Urinary bladder (tissue), 3 donors: ENCODE measurements at regions not wholly inside any gene's neighbourhood (a gene's known extent, or its start where the extent isn't known, plus 50 kb on each side); places are given as distances from the start of the nearest gene placed in this dataset.

Experiments used
- DNase-seq: peaks from one replicate; pipeline ENCODE4 v3.0.0-alpha.2; 2015; ENCODE audit errors: extremely low spot score
- H3K27ac ChIP-seq: one replicate; pipeline ENCODE4 v1.5.1; 2013; ENCODE audit warnings: low read depth, mild to moderate bottlenecking, moderate library complexity
- H3K36me3 ChIP-seq: one replicate; pipeline ENCODE4 v1.6.1; 2013; ENCODE audit warnings: mild to moderate bottlenecking, moderate library complexity; ENCODE audit not compliant: insufficient read depth
- H3K4me1 ChIP-seq: one replicate; pipeline ENCODE4 v1.6.1; 2013; ENCODE audit warnings: mild to moderate bottlenecking, moderate library complexity; ENCODE audit not compliant: insufficient read depth
- H3K4me3 ChIP-seq: one replicate; pipeline ENCODE4 v1.5.1; 2013; ENCODE audit warnings: low read depth, low read length
- WGBS: extraction: QIAGEN DNeasy Blood & Tissue Kit; methylation state at CpG from one replicate; pipeline ENCODE4 v1.1.7; 2013; 5-methylcytosine and 5-hydroxymethylcytosine counted together
- donor health status: healthy with polysubstance abuse.
- donor health status: healthy.

DNA sequence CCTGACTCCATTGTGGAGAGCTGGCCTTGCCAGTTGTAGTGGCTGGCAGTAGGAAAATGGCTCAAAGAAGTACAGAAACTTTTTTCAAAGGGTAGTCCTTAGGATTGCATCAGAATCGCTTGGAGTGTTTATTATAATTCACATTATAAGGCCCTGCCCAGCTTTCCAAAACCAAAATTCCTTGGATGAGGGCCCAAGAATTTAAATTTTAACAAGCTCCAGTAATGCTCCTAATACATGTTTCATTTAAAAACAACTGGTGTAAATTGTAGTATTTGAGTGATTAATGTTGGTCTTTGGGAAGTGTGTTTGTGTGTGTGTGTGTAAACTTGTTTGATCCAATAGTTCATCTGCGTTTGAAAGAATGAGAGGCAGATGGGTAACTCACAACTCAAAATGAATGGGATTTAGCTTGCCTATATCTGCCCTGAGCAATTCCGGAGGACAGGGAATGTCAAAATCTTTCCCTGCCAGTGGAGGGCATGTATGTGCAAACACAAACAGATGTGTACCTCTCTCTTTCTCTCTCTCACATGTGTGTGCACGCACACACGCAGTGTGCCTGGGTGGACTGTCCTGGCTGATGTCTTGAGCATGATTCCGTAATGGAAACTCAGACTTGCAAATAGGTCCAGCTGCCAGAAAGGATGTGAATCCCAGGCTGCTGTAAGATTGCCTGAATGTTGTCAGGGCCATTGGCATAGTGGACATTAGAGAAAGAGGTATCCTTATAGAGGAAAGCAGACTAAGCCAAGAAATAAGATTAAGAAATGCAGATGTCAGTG, 293.1 kb downstream of the LMX1A start:
- H3K36me3 ChIP-seq, result no peaks in the 10 kb centered on the region
- no peak overlapping the region for H3K27ac ChIP-seq
- no peak for DNase-seq
- H3K4me3 ChIP-seq, result no peak overlapping the region
- H3K4me1 ChIP-seq, result no peaks in the 10 kb centered on the region
- 36% methylated on average over 6 of the region's 6 CpGs for WGBS

GRCh38 chr1:165062346-165062745, 294.2 kb downstream of the LMX1A start:
- no peaks in the 10 kb centered on the region for H3K4me1 ChIP-seq
- H3K4me3 ChIP-seq, result no peak overlapping the region
- no peak for DNase-seq
- no peaks in the 10 kb centered on the region for H3K36me3 ChIP-seq
- no peak overlapping the region for H3K27ac ChIP-seq
- 71% methylated on average over 4 of the region's 4 CpGs for WGBS

GRCh38 chr1:165060285-165060793, 296.2 kb downstream of the LMX1A start:
- no peak overlapping the region for H3K4me3 ChIP-seq
- no peaks in the 10 kb centered on the region for H3K4me1 ChIP-seq
- no peak for DNase-seq
- no peaks in the 10 kb centered on the region for H3K36me3 ChIP-seq
- 90% methylated on average over 6 of the region's 6 CpGs for WGBS
- H3K27ac ChIP-seq, result no peak overlapping the region

DNA sequence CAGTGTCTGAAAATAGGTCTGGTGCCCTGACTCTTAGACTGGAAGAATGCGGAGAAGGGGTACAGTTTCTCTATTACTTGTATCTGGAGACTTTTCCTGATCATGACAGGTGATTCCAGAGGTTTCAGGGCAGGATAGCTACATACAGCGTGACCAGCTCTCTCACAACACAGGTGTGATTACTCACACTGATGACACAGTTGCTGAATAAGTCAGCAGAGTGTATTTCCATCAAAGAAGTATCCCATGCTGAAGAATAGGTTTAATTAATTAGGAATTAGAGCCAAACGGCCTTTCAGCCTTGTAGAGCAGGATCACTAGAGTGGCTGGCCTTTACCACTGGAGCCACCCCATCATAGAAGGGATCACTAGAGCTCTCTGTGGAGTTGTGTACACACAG, 298.6 kb downstream of the LMX1A start:
- DNase-seq, result no peak
- 80% methylated on average over 3 of the region's 3 CpGs for WGBS
- Histone ChIP-seq H3K4me1 (no peaks in the 10 kb centered on the region), H3K4me3 (no peak overlapping the region), H3K27ac (no peak overlapping the region), H3K36me3 (no peaks in the 10 kb centered on the region)

DNA sequence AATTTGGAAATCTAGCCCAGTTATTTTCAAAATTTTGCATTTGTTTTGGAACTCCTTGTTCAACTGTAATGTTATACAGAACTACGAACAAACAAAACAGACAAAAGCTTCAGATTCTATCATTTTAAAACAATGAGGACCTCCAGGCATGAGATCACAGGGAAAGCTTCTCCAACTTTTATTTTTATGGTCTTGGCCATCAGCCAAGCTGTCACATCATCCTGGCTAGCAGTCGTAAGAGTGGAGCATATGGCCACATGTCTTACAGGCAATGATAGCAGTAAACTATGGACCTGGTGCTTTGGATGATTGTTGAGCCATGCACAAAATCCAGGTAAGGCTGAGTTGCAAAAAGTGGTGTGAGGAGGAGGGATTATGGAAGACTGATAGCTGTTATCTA, 299.6 kb downstream of the LMX1A start:
- WGBS, result 22% methylated on average over 2 of the region's 2 CpGs
- H3K4me1 ChIP-seq, result no peaks in the 10 kb centered on the region
- H3K4me3 ChIP-seq, result no peak overlapping the region
- H3K36me3 ChIP-seq, result no peaks in the 10 kb centered on the region
- DNase-seq, result no peak
- H3K27ac ChIP-seq, result no peak overlapping the region

DNA sequence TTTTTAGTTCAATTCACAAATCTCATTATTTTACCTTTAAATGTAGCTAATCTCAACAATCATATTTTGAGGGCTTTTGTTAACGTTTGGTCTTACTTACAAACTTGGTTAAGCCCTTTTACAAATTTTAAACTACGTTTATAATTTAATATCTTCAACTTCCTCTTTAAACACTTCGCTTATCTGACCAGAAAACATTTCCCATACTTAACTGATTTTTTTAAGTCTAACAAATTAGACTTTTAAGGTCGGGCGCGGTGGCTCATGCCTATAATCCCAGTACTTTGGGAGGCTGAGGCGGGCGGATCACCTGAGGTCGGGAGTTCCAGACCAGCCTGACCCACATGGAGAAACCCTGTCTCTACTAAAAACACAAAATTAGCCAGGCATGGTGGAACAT, 300.9 kb downstream of the LMX1A start:
- Histone ChIP-seq H3K4me3 (no peak overlapping the region), H3K36me3 (no peaks in the 10 kb centered on the region), H3K4me1 (no peaks in the 10 kb centered on the region), H3K27ac (no peak overlapping the region)
- 61% methylated on average over 9 of the region's 9 CpGs for WGBS
- DNase-seq, result no peak

DNA sequence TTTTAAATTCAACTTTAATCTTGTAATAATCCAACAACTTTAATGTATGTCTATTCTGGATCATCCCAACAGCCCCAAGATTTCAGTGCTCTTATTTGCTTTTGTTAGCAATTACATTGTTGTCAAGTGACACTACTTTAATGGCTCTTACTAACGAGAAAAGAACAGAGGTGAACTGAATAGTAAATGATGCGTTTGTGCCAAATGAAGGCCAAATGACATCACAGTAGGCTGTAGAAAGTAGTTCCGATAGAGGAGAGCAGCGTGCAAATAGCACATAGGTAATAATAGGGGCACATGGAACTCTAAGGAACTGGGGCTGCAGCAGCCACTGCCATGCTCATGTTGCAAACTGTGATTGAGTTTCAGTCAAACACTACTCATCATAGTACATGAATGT, 301.9 kb downstream of the LMX1A start:
- H3K4me1 ChIP-seq, result no peaks in the 10 kb centered on the region
- DNase-seq, result no peak
- H3K4me3 ChIP-seq, result no peak overlapping the region
- H3K36me3 ChIP-seq, result no peaks in the 10 kb centered on the region
- no peak overlapping the region for H3K27ac ChIP-seq
- 63% methylated on average over 4 of the region's 4 CpGs for WGBS

DNA sequence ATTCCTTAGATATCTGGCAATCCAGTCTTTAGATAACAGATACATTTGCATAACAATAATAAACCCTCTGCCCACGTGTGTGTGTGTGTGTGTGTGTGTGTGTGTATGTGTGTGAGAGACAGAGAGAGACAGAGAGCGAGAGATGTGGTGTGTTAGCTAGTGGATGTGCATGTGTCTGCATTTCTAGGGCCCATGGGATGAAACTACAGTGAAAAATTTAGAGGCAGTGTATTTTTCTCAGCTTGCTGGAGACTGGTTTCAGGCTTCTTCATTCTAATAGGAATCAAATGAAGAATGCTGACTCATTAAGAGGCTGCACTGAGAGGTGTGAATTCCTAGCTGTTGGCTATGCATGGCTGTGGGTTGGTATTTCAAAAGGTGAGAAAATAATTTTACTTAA, 303.2 kb downstream of the LMX1A start:
- WGBS, result 61% methylated on average over 2 of the region's 2 CpGs
- H3K4me1 ChIP-seq, result no peaks in the 10 kb centered on the region
- H3K27ac ChIP-seq, result no peak overlapping the region
- H3K4me3 ChIP-seq, result no peak overlapping the region
- DNase-seq, result no peak
- no peaks in the 10 kb centered on the region for H3K36me3 ChIP-seq

DNA sequence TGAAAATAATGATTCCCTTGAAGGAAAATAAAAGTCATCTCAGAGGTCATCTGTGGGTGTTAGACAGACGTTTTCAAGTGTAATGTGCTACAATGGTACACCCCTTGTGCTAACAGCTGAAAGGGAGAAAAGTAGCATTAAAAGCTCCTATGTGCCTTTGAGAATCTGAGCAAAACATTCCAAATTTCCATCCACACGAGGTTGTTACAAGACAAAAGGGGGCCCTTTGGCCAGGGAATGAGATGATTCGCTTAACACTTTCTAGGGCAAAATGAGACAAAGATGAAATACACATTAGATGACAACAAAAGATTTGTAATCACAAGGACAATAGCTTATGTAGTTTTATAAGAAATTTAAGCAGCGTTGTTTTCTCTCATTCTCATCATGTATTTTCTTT, 303.6 kb downstream of the LMX1A start:
- no peak for DNase-seq

DNA sequence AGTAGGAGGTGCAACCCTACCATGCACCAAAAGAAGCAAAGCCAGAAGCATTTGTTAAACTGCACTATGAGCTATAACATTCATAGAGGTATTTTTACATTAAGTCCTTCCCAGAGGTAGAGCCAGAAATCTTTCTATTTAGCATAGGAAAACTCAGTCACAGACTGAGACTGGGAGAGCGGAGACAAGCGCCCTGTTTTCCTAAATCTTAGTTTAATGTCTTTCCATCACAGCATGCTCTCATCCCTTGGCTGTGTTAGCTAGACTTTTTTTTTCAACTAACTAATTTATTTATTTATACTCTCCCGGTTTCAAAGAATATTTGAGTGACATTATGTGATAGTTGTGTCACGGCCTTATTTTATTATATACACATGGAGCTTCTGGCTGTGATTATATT, 304.1 kb downstream of the LMX1A start:
- Histone ChIP-seq H3K36me3 (no peaks in the 10 kb centered on the region), H3K4me1 (no peaks in the 10 kb centered on the region), H3K4me3 (no peak overlapping the region), H3K27ac (no peak overlapping the region)
- 68% methylated on average over 4 of the region's 4 CpGs for WGBS
- no peak for DNase-seq

More for the DNA sequence above, 303.6 kb downstream of the LMX1A start:
- H3K27ac ChIP-seq, result no peak overlapping the region
- no peaks in the 10 kb centered on the region for H3K36me3 ChIP-seq
- no peak overlapping the region for H3K4me3 ChIP-seq
- no peaks in the 10 kb centered on the region for H3K4me1 ChIP-seq
- WGBS, result 58% methylated on average over 4 of the region's 4 CpGs

GRCh38 chr1:165050246-165050645, 306.3 kb downstream of the LMX1A start:
- H3K4me3 ChIP-seq, result no peak overlapping the region
- H3K36me3 ChIP-seq, result no peaks in the 10 kb centered on the region
- no peak overlapping the region for H3K27ac ChIP-seq
- no peaks in the 10 kb centered on the region for H3K4me1 ChIP-seq
- 90% methylated on average over 5 of the region's 5 CpGs for WGBS
- no peak for DNase-seq

DNA sequence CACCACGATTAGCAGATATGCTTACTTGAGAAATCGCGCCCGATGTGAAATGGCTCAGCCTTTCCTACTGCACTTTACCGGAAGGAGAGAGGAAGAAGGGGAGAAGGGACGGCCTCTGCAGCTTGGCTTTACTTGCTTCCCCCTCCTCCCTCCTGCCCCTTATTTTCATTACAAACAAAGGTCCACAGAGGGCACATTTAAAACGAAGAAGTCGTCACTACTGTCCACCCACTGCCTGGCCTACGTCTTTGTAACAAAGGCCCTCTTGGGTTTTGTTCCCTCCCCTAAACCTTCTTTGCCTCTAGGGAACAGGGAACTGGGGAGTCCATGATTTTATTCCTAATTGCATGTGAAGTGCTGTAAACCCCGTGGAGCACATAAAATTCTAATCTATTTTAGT, 308.5 kb downstream of the LMX1A start:
- WGBS, result 65% methylated on average over 10 of the region's 10 CpGs
- H3K36me3 ChIP-seq, result no peaks in the 10 kb centered on the region
- DNase-seq, result no peak
- no peak overlapping the region for H3K27ac ChIP-seq
- H3K4me3 ChIP-seq, result no peak overlapping the region
- H3K4me1 ChIP-seq, result no peaks in the 10 kb centered on the region

DNA sequence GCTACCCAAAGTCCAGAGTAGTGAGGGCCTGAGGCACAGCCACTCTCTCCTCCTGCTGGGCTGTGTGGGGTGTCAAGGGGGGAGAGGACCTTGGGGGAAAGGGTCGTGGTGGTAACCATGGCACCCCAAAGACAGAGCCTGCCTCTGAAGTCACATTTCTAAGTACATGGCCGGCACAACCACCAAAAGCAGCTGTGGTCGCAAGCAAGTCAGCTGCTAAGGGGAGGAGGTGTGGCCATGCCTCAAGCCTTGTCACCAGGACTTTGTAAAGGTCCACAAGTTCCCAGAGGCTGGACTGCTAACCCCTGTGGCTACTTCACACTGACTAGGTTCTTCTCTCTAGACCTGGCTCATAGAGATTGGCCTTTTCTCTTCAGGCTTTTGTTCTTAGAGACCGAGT, 310.6 kb downstream of the LMX1A start:
- Histone ChIP-seq H3K27ac (no peak overlapping the region), H3K4me1 (no peaks in the 10 kb centered on the region), H3K4me3 (no peak overlapping the region), H3K36me3 (no peaks in the 10 kb centered on the region)
- DNase-seq, result no peak
- 93% methylated on average over 4 of the region's 4 CpGs for WGBS

- H3K4me1 ChIP-seq, result no peaks in the 10 kb centered on the region
- no peak overlapping the region for H3K27ac ChIP-seq
- WGBS, result 76% methylated on average over 1 of the region's 1 CpG
- no peak for DNase-seq
- no peak overlapping the region for H3K4me3 ChIP-seq
- no peaks in the 10 kb centered on the region for H3K36me3 ChIP-seq
Observed at GRCh38 chr1:165040641-165041040, 315.9 kb downstream of the LMX1A start.
